OCI-LY3 (cell line): ENCODE measurements at regions not wholly inside any gene's neighbourhood (a gene's known extent, or its start where the extent isn't known, plus 50 kb on each side); places are given as distances from the start of the nearest gene placed in this dataset.

ENCODE experiments used
- EZH2phosphoT487 ChIP-seq: fragments of 200-600 bp; shearing (Covaris generic); IDR thresholded peaks from 2 replicates; pipeline ENCODE4 v1.6.1; 2018; ENCODE audit warnings: antibody characterized with exemption, mixed run types, low read depth
- TF ChIP-seq, protein P1 (sequence below): fragments of 200-600, 300-600 bp; sonication (generic); IDR thresholded peaks from 2 replicates; pipeline ENCODE4 v1.5.1; 2014; ENCODE audit warnings: antibody characterized with exemption, low read length, low read depth

DNA sequence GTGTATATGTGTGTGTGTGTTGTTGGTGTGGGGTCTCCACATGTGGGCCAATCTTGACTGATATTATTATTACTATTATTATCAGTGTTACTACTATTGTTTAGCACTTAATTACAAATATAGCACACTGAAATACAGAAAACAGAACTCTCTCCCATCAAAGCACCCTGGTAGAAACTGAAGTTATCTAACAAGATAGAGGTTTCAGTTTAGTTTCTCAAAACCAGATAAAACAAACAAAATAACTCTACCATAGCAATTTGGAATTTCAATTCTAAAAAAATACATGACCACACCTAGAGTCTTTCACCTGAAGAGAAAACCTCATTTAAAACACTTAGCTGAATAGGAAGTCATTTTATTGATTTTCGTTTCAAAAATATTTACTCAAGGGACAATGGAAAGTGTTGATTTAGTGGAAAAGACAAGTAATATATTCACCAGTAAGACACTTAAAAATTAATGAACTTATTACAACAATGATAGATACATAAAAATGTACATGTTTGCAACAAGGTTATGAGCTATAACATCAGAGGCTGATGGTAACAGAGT is 252.3 kb downstream of the PDHA2 start:
- TF ChIP-seq EZH2phosphoT487, result no peak
- TF ChIP-seq, protein P1, sequence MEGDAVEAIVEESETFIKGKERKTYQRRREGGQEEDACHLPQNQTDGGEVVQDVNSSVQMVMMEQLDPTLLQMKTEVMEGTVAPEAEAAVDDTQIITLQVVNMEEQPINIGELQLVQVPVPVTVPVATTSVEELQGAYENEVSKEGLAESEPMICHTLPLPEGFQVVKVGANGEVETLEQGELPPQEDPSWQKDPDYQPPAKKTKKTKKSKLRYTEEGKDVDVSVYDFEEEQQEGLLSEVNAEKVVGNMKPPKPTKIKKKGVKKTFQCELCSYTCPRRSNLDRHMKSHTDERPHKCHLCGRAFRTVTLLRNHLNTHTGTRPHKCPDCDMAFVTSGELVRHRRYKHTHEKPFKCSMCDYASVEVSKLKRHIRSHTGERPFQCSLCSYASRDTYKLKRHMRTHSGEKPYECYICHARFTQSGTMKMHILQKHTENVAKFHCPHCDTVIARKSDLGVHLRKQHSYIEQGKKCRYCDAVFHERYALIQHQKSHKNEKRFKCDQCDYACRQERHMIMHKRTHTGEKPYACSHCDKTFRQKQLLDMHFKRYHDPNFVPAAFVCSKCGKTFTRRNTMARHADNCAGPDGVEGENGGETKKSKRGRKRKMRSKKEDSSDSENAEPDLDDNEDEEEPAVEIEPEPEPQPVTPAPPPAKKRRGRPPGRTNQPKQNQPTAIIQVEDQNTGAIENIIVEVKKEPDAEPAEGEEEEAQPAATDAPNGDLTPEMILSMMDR, result no peak
